GM18907 (cell line): ENCODE measurements at regions not wholly inside any gene's neighbourhood (a gene's known extent, or its start where the extent isn't known, plus 50 kb on each side); places are given as distances from the start of the nearest gene placed in this dataset.

Source experiments
- ATAC-seq: cut with Tn5 transposase; IDR thresholded peaks from one replicate; pipeline ENCODE4 v1.9.1; 2021; ENCODE audit warnings: mild to moderate bottlenecking, moderate library complexity; ENCODE audit not compliant: unreplicated experiment

- ATAC-seq: no peak
Measured at GRCh38 chr4:157803845-157804521, 368.8 kb downstream of the GASK1B start.

- no peak for ATAC-seq
Measured at GRCh38 chr4:157803421-157803820, 369.4 kb downstream of the GASK1B start.

- no peak for ATAC-seq
Measured at GRCh38 chr4:157795495-157795894, 377.3 kb downstream of the GASK1B start.

- no peak for ATAC-seq
Measured at GRCh38 chr4:157792716-157793115, 380.1 kb downstream of the GASK1B start.

GRCh38 chr4:157791236-157791635, 381.6 kb downstream of the GASK1B start:
- ATAC-seq: no peak

- ATAC-seq: no peak
Measured at GRCh38 chr4:157787618-157788017, 385.2 kb downstream of the GASK1B start.

- ATAC-seq: no peak
Measured at GRCh38 chr4:157781361-157781760, 391.5 kb downstream of the GASK1B start.

- no peak for ATAC-seq
Measured at GRCh38 chr4:157779081-157779480, 393.7 kb downstream of the GASK1B start.

- no peak for ATAC-seq
Measured at GRCh38 chr4:157776930-157777528, 395.8 kb downstream of the GASK1B start.

- ATAC-seq: no peak
Measured at GRCh38 chr4:157775971-157776370, 396.9 kb downstream of the GASK1B start.

GRCh38 chr4:157772907-157773306, 399.9 kb downstream of the GASK1B start:
- no peak for ATAC-seq

GRCh38 chr4:157768419-157768818, 404.4 kb downstream of the GASK1B start:
- no peak for ATAC-seq

- ATAC-seq: no peak
Measured at GRCh38 chr4:157763490-157763889, 409.3 kb downstream of the GASK1B start.

- no peak for ATAC-seq
Measured at GRCh38 chr4:157754410-157754809, 418.4 kb downstream of the GASK1B start.

- no peak for ATAC-seq
Measured at GRCh38 chr4:157751631-157752030, 421.2 kb downstream of the GASK1B start.

GRCh38 chr4:157741642-157742041, 431.2 kb downstream of the GASK1B start:
- ATAC-seq: no peak

- ATAC-seq: no peak
Measured at GRCh38 chr4:157739242-157739641, 433.6 kb downstream of the GASK1B start.

- no peak for ATAC-seq
Measured at GRCh38 chr4:157728215-157728614, 444.6 kb downstream of the GASK1B start.

- ATAC-seq: no peak
Measured at GRCh38 chr4:157727163-157727562, 445.7 kb downstream of the GASK1B start.

GRCh38 chr4:157722146-157722545, 450.7 kb downstream of the GASK1B start:
- no peak for ATAC-seq

GRCh38 chr4:157713342-157713741, 459.5 kb downstream of the GASK1B start:
- ATAC-seq: no peak

- no peak for ATAC-seq
Measured at GRCh38 chr4:157706155-157706554, 466.7 kb downstream of the GASK1B start.

- no peak for ATAC-seq
Measured at GRCh38 chr4:157702831-157703230, 470.0 kb downstream of the GASK1B start.
